Activated CD4-positive, alpha-beta T cell treated with anti-CD3 and anti-CD28 coated beads, Interleukin-2, Interleukin-6, amounts not matched to agents 100 ng/mL and 50 ng/mL, durations not matched to agents 16 hours and 8 hours (primary cell): ENCODE measurements at regions not wholly inside any gene's neighbourhood (a gene's known extent, or its start where the extent isn't known, plus 50 kb on each side); places are given as distances from the start of the nearest gene placed in this dataset.
"Not testable (repeated sequence)": the region's sequence is repeated elsewhere in the genome, so short reads cannot be mapped to it uniquely, and the experiment has no call there.

Experiments used
- DNase-seq: peaks from one replicate; pipeline ENCODE4 v3.0.0-alpha.2; 2020

DNA sequence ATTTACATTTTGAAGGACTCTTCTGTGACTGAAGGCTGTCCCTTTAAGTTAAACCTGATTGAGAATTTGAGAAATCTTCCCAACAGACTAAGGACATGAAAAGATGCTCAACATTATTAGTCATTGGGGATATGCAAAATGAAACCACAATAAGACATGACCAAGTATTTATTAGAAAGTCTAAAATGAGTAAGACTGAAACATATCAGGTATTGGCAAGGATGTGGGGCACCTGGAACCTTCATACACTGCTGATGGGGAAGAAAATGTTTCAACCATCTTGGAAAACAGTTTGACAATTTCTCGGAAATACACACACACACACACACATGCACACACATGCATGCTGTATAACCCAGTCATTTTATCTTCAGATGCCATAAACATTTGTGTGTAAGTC lies 132.1 kb upstream of the CDK6 start:
- peak; percentile 21 for DNase-seq

- no peak for DNase-seq
These were observed 130.9 kb upstream of the CDK6 start for GRCh38 chr7:92967238-92967637.

- no peak for DNase-seq
These were observed 127.8 kb upstream of the CDK6 start for GRCh38 chr7:92964141-92964540.

- no peak for DNase-seq
These were observed 127.2 kb upstream of the CDK6 start for GRCh38 chr7:92963566-92963965.

DNA sequence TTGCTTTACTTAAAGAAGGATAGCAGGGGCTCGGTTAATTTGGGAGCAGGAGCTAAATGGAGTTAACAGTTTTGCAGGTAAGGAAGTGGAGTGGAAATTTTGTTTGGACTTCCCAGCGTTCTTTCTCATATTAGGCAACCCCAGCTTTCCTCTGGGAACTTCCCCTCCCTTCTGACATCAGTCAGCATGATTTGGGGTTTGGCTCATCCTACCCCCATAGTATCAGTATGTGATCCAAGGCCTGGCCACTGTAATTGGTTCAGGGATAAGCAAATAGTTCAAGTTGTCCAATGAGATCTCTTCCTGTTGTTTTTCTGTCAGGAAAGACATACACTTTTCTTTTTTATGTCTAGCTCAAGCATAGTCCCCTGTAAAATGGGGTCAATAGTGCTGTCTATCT lies 125.6 kb upstream of the CDK6 start:
- DNase-seq, result no peak

GRCh38 chr7:92956575-92956974 lies 120.2 kb upstream of the CDK6 start:
- no peak for DNase-seq

- DNase-seq, result peak; percentile 47
These were observed 118.7 kb upstream of the CDK6 start for GRCh38 chr7:92955081-92955480.

- peak; percentile 20 for DNase-seq
These were observed 117.3 kb upstream of the CDK6 start for GRCh38 chr7:92953657-92954056.

DNA sequence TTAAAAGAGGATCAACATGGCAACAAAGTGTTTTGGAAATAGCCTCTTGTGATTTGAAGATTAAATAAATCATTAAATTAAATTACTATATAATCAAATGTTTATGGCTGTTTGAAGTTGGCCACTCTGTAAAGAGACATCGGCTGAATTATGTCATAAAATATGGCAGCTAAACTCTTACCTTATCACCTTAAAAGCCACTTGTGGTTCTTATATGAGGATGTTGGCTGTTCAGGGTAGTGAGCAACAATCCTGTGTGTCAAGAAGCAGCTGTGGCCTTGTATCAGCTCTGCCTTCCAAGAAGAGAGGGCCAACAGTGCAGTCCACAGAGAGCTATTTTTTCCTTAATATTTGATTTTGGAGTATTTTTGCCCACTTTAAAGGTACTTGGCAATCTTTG lies 113.4 kb upstream of the CDK6 start:
- DNase-seq, result no peak

DNA sequence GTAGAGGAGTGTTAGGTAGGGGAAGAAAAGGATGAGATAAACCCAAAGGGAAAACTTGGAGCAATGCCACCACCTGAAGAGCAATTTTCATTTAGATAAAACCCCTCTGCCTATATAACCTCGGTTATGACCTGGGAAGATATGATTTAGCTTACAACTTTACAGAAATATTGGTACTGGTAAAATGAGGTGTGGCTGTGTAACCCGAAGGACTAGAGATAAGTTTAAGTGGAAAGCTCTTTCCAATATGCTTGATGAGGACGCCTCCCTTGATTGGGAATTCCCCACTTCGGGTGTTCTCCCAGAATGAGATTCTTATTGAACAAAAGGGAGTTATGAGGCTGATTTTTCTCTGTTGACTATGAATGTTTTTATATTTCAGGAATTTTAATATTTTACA lies 109.5 kb upstream of the CDK6 start:
- no peak for DNase-seq

- no peak for DNase-seq
These were observed 108.3 kb upstream of the CDK6 start for GRCh38 chr7:92944633-92945032.

DNA sequence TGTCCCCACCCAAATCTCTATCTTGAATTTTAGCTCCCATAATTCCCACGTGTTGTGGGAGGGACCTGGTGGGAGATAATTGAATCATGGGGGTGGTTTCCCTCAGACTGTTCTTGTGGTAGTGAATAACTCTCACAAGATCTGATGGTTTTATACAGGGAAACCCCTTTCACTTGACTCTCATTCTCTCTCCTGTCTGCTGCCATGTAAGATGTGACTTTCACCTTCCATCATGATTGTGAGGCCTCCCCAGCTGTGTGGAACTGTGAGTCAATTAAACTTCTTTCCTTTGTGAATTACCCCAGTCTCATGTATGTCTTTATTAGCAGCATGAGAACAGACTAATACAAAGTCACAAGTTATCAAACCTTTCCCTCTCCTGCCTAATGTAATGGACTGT lies 106.3 kb upstream of the CDK6 start:
- not testable (repeated sequence) for DNase-seq

DNA sequence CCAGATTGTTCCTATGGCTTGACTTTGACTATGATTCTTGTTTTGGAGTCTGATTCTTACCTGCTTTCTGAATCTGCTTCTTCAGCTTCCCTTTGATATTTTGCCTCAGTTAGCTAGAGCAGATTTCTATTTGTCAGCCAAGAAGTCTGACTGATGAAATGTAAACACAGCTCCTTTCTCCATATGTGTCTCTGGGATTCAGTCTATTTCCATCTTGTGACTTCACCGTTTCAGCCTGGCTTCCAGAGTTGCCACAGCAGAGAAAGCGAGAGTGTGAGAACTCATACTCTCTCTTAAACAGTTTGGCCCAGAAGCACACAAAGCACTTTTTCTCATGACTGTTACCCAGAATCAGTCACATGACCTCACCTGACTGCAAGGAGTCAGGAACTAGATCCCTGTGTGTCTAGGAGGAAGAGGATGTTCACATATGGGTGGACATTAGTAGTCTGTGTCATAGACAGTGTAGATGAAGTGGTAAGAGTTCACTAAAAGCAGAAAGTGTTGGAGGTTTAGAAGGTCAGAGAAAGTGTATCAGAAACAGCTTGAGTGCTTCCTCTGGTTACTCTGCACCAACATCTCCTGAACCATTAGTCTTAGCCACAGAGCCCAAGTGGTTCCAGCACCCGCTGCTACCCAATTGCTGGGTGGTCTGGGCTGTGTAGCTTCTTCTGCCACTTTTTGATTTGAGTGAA lies 103.4 kb upstream of the CDK6 start:
- DNase-seq, result no peak

DNA sequence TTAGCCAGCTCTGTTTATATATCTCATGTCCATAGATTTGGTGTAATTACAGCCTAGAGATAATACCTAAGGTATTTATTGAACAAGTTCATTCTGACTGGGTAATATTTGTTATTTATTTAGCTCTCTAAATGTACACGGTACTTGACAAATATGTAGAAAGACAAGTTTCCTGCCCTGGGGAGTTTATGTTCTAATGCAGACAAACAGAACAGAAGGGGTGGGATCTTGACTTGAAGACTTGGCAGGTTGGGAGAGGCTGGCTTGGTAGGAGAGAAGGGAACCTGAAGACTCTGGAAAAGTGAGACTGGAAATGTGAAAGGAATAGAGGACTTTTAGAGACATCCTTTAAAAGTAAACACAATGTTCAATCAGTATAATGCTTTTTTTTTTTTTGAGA lies 97.7 kb upstream of the CDK6 start:
- no peak for DNase-seq

DNA sequence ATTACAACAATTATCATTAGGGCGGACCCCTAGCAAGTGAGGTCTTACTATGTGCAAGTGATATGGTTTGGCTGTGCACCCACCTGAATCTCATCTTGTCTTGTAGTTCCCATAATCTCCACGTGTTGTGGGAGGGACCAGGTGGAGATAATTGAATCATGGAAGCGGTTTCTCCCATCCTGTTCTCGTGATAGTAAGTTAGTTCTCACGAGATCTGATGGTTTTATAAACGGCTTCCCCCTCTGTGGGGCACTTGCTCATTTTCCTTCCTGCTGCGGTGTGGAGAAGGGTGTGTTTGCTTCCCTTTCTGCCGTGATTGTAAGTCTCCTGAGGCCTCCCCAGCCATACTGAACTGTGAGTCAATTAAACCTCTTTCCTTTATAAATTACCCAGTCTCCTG lies 96.1 kb upstream of the CDK6 start:
- no peak for DNase-seq

DNA sequence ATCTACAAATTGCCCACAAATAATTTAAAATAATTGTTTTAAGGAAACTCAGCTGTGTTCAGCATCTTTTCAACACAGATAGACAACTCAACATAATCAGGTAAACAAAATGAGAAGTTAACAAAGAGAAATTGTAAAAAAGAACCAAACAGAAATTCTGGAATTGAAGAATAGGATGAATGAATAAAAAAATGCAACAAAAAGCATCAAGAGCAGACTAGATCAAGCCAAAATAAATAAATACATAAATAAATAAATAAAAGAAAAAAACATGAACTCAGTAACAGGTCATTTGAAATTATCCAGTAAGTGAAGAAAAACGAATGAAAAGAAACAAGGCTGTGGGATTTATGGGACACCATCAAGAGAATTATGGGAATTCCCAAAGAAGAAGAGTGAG lies 94.0 kb upstream of the CDK6 start:
- no peak for DNase-seq

- no peak for DNase-seq
These were observed 90.3 kb upstream of the CDK6 start for GRCh38 chr7:92926697-92927044.

DNA sequence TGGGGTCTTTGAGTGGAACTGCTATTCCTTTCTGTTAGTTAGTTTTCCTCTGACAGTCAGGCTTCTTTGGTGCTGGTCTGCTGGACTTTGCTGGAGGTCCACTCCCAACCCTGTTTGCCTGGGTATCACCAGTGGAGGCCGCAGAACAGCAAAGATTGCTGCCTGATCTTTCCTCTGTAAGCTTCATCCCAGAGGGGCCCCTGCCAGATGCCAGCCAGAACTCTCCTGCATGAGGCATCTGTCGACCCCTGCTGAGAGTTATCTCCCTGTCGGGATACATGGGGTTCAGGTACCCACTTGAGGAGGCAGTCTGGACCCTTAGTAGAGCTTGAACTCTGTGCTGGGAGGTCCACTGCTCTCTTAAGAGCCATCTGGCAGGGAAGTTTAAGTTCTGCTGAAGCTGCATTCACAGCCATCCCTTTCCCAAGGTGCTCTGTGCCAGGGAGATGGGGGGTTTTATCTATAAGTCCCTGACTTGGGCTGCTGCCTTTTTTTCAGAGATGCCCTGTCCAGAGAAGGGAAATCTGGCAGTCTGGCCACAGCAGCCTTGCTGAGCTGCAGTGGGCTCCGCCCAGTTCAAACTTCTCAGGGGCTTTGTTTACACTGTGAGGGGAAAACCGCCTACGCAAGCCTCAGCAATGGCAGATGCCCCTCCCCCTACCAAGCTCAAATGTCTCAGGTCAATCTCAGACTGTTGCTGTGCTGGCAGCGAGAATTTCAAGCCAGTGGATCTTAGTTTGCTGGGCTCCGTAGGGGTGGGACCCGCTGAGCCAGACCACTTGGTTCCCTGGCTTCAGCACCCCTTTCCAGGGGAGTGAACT lies 89.7 kb upstream of the CDK6 start:
- no peak for DNase-seq

- DNase-seq, result no peak
These were observed 88.4 kb upstream of the CDK6 start for GRCh38 chr7:92924800-92925199.

- no peak for DNase-seq
These were observed 80.9 kb upstream of the CDK6 start for GRCh38 chr7:92917230-92917629.

GRCh38 chr7:92916770-92917224 lies 80.4 kb upstream of the CDK6 start:
- no peak for DNase-seq

DNA sequence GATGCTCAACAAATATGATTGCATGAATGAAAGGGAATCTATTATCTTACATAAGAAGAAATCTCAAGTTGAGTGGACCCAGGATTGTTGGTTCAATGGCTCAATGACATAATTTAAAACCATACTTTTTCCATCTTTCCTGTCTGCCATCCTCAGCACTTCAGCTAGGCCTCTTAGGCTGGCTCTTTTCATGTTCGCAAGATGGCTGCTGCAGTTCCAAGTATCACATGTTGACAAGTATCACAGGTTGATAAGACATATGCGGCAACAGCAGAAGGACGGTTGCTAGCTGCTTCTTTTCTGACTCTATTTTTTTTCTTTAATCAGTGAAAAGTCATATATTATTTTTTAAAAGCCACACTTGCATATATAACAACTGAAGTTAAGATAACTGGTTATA lies 79.0 kb upstream of the CDK6 start:
- no peak for DNase-seq

- no peak for DNase-seq
These were observed 78.3 kb upstream of the CDK6 start for GRCh38 chr7:92914645-92915044.

DNA sequence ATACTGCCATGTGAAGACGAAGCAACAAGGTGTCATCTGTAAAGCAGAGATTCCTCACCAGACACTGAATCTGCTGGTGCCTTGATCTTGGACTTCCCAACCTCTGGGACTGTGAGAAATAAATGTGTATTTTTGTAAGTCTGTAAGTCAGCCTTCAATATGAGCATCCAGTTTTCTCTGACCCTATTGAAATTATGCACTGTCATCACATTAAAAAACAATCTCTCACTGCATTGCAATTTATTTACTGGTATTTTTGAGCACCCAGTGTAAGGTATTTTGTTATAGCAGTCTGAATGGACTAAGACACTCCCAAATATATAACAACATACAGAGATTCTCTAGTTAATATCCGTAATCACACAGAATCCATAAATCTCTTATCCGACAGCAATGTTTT lies 77.5 kb upstream of the CDK6 start:
- no peak for DNase-seq

GRCh38 chr7:92910976-92911375 lies 74.6 kb upstream of the CDK6 start:
- no peak for DNase-seq
